ENCODE measurements at regions not wholly inside any gene's neighbourhood (a gene's known extent, or its start where the extent isn't known, plus 50 kb on each side); places are given as distances from the start of the nearest gene placed in this dataset.
A peak's percentile ranks its signal among the peaks of the same experiment; 100 is the strongest.

DNA sequence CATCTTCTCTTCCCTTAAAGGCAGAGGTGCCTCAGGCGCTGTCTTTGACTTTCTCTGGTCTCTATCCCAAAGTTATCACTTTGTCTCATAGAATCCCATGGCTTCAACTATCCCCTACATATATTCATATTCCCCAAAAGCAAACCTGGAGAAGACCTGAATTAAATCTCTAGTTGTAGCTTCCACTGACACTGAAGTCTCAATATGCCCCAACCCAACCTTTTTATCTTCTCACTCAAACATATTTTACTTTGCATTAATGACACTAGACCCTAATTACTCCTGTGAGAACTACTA lies 354.5 kb upstream of the DUSP10 start:
- no peak for DNase-seq

DNA sequence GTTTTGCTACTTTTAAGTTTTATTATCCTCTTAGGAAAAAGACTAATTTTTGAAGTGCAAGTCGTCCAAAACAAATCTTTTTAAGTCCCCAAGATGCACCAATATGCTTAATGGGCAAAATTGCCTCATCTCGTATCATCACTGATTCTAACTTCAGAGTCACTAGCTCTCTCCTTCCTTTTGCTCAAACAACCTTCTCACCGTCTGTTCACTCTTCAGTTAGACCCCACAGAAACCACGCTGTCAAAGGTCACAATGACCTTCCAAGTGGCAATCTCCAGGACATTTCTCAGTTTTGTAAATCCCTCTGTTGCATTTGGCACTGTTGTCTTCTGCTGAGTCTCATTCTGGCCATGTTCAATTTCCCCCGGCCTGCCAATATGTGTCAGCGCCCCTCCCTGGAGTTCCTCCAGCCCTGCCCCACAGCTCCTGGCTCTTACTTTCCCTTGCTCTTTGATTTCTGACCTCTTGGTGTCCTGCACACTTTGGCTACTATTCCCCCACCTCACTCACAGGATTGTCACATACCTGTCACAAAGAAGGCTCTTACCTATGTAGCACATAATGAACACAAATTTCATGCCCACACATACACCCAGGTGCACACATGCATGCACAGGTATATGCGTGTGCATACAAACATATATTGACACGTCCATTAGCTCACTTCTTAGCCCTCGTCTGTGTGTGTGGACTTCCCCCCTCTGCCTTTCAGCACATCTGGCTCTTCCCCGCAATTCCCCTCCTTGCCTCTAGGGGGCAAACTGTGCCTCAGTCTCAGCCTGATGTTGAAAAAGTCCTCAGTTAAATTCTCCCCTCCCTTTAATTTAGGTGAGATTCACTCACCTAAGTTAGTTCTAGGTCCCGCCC lies 354.0 kb upstream of the DUSP10 start:
- DNase-seq: peak; percentile 58

DNA sequence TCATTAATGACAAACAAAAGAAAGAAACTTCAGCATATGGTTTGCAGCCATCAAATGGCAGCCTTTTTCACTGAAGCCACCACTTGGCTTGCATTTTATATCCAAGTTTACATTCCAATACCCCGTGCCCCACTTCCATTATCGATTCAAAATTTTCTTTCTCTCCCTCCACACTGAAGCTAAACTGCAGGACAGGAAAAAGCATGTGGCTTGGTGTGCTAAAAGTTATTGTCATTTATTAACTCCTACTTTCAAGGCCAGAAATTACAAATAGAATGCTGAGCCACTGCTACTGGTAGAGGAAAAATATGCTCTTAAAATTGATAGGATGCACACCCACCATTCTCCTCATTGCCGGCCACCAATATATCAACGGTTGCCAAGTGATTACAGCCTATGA lies 351.6 kb upstream of the DUSP10 start:
- DNase-seq: no peak

DNA sequence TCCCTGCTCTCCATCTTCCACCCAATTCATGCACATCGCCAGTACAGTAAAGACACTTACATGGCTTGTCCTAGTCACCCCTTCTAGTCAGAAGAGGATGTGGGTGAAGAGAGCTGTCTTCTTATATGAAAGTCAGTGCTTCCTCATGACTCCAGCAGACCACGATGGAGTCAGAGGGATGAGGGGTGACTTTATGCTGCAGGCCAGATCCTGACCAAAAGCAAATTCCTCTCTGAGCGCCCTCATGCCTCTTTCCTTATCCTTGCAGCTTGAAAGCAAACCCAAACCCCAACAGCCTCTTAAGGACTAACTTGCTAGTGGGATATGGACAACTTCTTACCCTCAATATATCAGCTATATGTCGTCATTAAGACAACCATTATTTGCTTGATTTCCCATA lies 348.2 kb upstream of the DUSP10 start:
- DNase-seq: no peak

DNA sequence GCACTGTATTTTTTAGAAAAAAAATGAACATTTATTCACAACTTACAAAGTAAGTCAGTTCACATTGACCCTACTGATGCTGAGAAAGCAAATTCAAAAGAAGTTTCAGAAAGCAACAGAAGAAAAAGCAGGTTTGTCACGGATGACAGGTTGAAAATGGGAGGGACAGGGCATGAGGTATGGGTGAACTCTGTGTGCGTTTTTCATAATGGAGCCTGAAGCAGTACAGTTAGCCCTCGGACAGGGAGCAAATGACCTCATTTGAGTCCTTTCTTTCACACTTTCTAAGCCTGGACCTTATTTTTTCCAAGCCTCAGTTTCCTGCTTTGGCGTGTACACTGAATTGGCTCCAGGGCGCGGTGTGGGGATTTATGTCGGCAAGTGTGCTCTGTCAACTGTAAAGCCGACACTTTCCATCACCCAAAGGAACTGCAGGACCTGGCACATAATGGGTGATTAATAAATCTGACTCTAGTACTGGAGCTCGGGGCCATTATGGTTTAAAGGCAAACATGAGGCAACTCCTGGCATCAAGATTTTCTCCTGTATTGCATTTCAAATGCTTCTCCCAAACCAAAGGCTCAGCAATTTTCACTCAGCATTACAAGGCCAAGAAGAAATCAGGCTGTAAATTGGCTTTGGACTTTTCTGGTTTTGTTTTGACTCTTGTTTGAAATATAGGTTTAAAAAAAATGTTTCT lies 345.5 kb upstream of the DUSP10 start:
- no peak for DNase-seq

DNA sequence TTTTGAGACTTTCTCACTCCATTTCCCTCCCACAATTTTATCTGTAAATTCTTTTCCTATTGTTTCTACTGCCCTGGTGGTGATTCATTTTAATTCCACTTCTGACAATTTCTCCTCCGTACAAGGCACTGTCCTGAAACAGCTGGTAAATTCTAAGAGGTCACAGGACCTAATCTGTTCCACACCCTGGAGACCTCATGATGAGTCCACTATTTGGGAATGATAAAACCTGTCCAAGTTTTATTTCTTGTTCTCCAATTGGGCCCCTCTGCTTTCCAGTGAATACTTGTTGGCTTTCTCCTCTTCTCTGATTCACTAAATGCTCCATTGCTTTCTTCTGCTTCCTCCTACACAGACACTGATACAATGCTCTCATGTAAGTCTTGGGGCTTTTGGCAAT lies 343.1 kb upstream of the DUSP10 start:
- no peak for DNase-seq

DNA sequence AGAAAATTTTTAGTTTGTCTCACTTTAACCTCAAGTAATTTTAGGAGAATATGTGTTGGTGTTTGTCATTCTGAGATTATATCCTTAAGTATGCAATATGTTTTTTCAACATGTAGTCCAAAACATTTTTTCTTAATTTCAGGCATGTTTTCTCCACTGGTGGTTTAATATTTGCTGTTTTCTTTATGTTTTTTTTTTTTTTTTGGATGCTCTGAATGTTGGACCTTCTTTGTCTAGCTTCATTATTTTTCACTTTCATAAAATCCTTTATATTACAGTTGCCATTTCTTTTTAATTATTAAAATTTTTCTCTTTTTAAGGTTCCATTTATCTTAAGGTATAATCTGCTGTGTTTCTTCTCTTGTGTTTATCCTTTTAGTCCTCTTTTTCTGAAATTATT lies 342.2 kb upstream of the DUSP10 start:
- no peak for DNase-seq

DNA sequence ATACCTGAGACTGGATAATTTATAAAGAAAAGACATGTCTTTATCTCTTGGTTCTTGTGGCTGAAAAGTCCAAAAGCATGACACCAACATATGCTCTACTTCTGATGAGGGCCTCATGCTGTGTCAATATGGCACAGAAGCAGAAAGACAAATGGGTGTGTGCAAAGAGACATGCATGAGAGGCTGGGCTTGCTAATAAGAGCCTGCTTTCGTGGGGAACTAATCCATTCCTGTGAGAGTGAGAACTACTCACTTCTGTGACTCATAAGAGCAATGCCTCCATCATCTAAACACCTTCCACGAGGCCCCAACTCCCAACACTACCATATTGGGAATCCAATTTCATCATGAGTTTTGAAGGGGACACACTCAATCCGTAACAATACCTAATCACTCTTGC lies 340.0 kb upstream of the DUSP10 start:
- DNase-seq: no peak

DNA sequence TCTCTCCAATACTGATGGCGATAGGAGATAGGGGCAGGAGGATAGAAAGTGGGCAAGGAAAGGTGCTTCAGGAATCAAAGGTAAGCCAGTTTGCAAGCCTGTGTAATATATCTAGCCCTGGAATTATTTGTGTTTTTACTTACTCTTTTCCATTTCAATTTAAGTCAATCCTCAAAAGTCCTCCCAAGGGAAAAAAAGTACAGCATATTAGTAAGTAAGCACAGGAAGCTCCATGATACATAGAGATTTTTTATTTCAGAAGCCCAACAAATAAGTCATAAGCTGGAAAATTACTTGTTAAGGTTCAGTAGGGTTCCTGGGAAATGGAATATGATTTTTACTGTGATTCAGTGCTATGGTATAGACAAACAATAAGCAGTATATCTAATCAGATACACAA lies 337.7 kb upstream of the DUSP10 start:
- DNase-seq: no peak

DNA sequence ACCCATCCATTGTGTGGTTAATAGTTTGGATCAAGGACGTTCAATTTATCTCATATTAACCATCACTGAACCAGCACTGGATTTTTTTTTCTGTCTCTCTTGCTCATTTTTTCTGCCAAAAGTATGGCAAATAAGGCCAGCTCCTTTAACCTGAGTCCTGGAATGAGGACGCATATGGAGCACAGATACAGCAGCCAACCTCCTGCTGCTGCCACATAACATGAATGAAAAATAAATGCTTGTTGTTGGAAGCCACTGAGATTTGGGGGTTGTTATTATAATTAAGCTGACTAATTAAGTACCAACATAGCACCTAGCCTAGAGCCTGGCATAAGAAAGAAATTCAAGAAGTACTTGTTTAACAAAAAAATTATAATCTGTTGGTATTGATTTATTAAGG lies 335.3 kb upstream of the DUSP10 start:
- DNase-seq: no peak

DNA sequence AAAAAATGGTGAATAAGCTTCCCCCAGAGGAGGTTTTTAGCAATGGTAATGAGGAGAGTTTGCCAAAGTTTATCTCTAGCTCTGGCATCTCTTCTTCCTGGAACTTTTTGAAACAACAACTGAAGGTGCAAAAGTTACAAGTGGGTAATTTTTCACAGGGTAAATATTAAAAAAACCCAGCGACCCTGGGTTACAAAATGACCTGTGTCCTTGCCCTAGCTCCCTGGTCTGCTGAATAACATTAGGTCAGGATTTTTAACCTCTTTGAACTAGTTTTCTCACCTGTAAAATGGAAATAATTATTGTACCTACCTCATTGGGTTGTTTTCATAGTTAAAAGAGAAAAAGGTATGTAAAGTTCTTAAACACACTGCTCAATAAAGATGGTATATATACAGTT lies 332.4 kb upstream of the DUSP10 start:
- no peak for DNase-seq

DNA sequence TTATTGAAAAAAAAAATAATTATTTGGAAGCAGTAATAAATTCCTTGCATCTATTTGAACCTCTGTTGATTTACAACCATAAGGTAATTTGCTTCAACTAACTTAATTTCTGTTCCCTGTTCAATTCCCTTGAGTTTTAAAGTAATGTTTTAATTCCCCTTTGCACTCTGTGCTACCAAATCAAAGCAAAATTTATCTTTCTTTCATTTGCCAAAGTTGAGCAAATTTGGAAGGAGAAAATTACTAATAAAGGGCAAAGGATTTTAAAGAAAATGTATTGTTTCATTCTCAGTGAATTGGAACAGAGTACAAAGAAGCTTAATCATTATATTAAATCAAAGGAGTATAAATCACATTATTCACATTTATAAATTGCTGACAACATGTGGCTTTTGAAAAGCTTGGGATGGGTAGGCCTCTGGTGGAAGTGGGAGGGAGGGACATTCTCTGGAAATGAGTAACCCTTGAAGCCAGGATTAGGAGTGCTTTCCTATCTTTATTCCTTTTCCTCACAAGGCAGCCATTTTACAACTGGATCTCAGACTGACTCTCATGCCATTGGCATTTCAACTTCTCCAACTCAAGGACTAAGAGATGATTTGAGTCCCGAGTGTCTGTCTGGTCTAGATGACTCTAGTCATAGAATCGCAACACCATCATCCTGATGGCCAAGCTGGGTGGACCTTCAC lies 331.6 kb upstream of the DUSP10 start:
- no peak for DNase-seq

DNA sequence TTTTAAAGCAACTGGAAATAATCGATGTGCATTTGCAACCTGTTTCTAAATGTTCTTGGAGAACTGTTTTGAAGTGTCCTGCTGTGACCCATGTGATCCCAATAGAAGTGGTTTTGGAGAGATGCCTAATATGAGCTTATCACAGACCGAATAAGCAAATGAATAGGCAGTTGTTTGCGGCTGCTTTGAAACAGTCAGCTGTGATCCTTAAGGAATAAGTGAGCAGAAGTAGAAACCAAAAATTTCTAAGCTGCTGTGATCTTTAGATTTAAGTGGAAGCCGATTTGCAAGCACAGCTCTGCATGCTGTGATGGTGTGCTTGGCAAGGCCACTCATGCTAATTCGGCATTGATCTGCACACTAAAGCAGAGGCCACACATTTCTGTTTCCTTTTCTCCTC lies 329.5 kb upstream of the DUSP10 start:
- no peak for DNase-seq

DNA sequence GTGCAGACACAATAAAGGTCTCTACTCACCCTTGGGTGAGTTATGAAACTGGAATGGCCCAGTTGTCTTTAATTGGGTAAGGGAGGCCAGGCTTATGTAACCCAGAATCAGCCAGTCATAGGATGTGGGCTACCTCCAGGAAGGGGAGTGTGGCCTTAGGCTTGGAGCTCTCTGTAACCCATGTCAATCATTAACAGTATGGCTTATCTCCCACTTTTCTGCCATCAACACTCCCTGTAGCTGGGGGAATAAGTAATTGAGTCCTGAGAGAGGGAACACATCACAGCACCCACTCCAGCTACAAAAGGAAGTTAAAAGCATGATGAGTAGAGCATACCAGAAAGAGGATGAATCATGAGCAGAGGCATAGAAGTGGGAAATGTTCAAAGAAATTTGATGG lies 327.0 kb upstream of the DUSP10 start:
- DNase-seq: no peak

DNA sequence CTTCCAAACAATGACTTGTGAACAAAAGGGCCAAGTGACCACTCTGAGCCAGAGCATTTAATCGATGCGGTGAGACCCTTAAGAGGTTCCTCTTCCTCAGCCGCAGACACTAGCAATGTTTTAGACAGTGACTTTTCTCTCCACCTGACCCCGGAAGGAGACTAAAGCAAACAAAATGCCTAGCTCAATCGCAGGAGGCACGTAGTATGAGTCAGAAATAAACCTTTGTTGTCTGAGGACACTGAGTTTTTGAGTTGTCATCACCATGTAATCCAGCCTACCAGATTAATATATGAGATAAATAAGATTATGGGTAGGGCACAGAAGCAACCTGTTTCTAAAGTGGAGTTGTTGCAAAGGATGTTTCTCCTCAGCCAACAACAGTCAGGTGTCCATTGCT lies 326.2 kb upstream of the DUSP10 start:
- no peak for DNase-seq

DNA sequence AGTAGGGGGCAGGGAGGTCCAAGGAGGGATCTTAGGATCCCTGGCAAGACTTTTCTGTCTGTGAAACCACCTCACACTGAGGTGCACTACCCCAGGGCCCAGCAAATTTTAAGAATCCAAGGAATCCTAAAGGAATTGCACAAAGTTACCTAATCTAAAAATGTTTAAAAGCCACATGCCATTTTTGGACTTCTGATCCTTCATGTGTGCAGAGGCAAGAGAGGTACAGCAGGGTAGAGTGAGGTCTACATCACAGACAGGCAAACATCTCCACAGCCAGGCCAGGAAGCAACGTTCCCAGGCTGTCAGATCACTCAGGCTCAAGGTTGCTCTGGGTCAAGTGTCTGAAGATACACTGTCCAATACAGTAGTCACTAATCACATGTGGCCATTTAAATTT lies 324.6 kb upstream of the DUSP10 start:
- DNase-seq: no peak

DNA sequence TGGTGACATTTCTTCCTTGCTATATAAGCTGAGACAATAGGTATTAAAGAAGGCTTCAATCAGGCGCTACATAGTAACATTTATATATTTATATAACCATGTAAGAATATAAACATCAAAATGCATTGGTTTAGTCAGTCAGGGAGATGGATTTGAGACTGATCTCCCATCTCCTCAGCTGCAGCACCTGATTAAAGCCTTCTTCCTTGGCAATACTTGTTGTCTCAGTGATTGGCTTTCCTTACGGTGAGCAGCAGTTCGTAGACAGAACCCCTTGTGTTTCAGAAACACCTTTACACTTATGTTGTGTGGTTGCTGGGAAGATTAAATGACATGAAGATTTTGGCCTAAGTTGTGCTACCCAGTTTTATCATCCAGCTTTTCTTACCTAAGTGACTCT lies 323.3 kb upstream of the DUSP10 start:
- DNase-seq: no peak

DNA sequence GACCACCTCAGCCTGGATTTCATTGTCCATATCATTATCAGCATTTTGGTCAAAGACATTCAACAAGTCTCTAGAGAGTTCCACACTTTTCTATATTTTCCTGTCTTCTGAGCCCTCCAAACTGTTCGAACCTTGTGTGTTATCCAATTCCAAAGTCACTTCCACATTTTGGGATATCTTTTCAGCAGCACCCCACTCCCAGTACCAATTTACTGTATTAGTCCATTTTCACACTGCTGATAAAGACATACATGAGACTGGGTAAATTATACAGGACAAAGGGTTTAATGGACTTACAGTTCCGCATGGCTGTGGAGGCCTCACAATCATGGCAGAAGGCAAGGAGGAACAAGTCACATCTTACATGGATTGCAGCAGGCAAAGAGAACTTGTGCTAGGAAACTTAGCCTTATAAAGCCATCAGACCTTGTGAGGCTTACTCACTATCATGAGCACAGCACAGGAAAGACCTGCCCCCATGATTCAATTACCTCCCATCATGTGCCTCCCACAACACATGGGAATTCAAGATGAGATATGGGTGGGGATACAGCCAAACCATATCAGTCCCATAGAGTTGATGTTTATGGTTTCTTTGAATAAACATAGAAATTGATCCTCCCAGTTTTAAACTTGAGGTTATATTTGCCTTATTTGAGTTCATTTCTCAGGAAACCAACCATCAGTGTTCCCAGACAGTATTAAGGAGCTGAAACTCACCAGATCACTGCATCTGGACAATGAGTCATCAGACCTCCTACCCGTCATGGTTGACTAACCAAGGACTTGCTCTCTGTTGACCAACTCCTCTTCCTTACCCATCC lies 322.7 kb upstream of the DUSP10 start:
- DNase-seq: no peak

DNA sequence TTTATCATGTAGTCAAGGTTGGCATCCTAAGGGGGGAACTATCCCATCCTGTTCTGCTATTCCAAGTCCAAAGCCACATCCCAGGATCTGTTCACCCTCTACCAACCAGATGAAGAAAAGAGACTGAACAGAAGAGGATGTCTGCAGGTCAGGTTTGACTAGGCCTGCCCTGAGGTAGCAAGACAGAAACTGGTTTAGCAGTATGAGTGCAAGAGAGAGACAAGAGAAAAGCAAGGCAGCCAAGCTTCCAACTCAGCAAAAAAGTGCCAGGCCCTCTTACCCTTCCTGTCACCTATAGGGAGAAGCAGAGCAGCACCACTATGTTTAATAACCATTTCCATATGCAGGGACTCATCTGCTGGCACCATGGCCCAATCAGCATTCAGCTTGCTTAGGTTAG lies 320.8 kb upstream of the DUSP10 start:
- DNase-seq: no peak

DNA sequence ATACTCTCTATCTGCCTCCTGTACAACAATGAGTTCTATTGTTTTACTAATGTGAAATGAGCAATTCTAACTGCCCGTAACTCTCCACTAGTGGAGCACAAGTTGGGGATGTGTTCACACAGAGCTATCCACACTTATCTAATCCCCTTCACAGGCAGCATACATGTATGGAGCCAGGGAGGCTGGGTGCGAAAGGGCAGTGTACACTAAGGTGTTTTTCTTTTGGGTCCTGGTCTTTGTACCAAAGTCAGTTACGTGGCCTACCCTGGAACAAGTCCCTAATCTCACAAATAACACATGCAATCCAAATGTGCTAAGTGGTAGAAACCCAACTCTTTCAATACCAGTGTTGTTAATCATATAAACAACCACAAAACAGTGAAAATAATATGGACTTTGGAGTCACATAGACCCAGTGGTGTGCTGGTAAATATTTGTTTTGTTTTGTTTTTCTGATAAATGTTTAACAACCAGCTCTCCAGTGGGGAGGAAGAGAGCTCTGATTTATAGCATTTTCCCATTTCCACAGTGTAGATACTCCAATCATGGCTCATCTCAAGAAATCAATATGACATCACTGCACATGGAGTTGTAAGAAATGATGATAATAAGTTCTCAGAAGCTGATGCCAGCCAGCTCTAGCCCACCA lies 319.9 kb upstream of the DUSP10 start:
- DNase-seq: no peak

DNA sequence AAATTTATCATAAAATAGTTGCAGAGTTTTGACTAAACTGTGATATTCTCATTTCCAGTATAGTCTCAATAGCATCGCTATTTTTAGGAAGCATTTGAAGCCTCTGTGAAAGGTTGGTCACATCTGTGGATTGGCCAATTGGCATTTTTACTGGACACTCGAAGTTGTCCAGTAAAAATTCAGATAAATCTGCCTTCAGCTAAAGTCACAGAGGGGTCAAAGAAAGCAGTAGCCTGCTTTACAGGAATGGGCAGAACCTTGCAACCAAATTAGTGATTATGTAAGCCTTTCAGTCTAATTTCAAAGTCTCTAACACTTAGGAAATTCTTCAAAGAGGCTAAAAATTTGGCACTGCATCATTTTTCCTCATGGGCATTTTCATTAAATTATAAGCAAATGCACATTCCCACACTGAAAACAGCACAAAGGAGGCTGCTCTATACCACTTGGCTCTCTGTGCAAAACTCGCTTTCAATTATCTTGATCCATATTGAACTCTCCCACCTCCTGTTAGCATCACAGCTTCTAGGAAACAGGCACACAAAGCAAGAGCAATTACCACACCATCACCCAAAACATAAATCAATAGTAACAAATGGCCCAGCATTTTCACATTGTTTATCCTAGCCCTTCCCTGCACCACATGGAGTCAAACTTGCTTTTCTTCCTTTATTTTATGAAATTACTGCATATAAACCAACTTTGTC lies 318.5 kb upstream of the DUSP10 start:
- no peak for DNase-seq

DNA sequence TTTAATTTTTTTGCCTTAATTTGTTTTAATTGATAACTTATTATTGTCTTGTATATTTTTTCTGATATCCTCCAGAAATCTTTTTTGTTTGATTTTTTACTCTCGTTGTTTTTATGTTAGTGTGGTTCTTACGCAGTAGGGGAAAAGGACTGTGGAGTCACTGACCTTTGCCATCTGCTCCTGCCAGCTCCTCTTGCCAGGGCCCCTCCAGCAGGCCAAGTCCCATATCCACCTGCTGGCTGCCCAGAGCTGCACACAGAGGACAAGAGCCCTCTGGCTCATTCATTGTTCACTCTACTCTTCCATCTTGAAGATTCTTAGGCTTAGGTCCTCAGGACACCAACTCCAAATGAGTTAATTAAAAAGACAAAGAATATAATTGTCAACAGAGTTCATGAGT lies 316.4 kb upstream of the DUSP10 start:
- no peak for DNase-seq
